Keratinocyte (primary cell): ENCODE measurements at regions not wholly inside any gene's neighbourhood (a gene's known extent, or its start where the extent isn't known, plus 50 kb on each side); places are given as distances from the start of the nearest gene placed in this dataset.

Experiments used
- DNase-seq: peaks from one replicate; pipeline ENCODE4 v3.0.0-alpha.2; 2011; ENCODE audit warnings: low read depth, missing footprints, low spot score
- FAIRE-seq: peaks from 2 replicates; lab custom pipeline; 2011; peaks lifted over from hg19 to GRCh38; lab: Jason Lieb, UNC
- H2AFZ ChIP-seq: 2 replicates; pipeline ENCODE4 v1.6.0; 2012; ENCODE audit warnings: low read length, control low read depth, inconsistent platforms; ENCODE audit not compliant: control insufficient read depth
- H3K27ac ChIP-seq: 2 replicates; pipeline ENCODE4 v1.5.1; 2011; ENCODE audit warnings: low read length; ENCODE audit not compliant: control insufficient read depth, insufficient read depth
- H3K27me3 ChIP-seq: 3 replicates; pipeline ENCODE4 v1.6.0; 2011; ENCODE audit warnings: low read length; ENCODE audit not compliant: control insufficient read depth, insufficient read depth; ENCODE audit errors: extremely low read depth
- H3K36me3 ChIP-seq, 2 experiments: 2 replicates in 1 of 2; 3 replicates in 1 of 2; pipeline ENCODE4 v1.5.1; 2011; ENCODE audit warnings: low read length in 2 of 2, mild to moderate bottlenecking in 1 of 2; ENCODE audit not compliant: control insufficient read depth in 2 of 2, insufficient read depth in 2 of 2; ENCODE audit errors: extremely low read depth in 1 of 2
- H3K4me1 ChIP-seq: 3 replicates; pipeline ENCODE4 v1.5.1; 2011; ENCODE audit warnings: low read length; ENCODE audit not compliant: control insufficient read depth, insufficient read depth; ENCODE audit errors: extremely low read depth
- H3K4me2 ChIP-seq: 3 replicates; pipeline ENCODE4 v1.6.0; 2011; ENCODE audit warnings: low read depth, low read length; ENCODE audit not compliant: control insufficient read depth, insufficient read depth; ENCODE audit errors: extremely low read depth
- H3K4me3 ChIP-seq, 3 experiments: fragments of 200-600 bp in 1 of 3; sonication (generic) in 1 of 3; 2 replicates in 2 of 3; 3 replicates in 1 of 3; pipeline ENCODE4 v1.5.1; 2011 to 2016; ENCODE audit warnings: low read length in 3 of 3, mild to moderate bottlenecking in 3 of 3, control low read depth in 2 of 3, inconsistent platforms in 1 of 3, low read depth in 1 of 3, mixed read lengths in 1 of 3, mixed run types in 1 of 3, moderate library complexity in 1 of 3; ENCODE audit not compliant: control insufficient read depth in 2 of 3, insufficient read depth in 2 of 3; ENCODE audit errors: extremely low read depth in 1 of 3
- H3K79me2 ChIP-seq: 2 replicates; pipeline ENCODE4 v1.6.0; 2012; ENCODE audit warnings: low read length; ENCODE audit not compliant: control insufficient read depth, insufficient read depth
- H3K9ac ChIP-seq: 3 replicates; pipeline ENCODE4 v1.6.0; 2011; ENCODE audit warnings: low read length; ENCODE audit not compliant: control insufficient read depth, insufficient read depth; ENCODE audit errors: extremely low read depth
- H3K9me1 ChIP-seq: 3 replicates; pipeline ENCODE4 v1.6.0; 2011; ENCODE audit warnings: low read length; ENCODE audit not compliant: control insufficient read depth, insufficient read depth; ENCODE audit errors: extremely low read depth
- H3K9me3 ChIP-seq: 2 replicates; pipeline ENCODE4 v1.5.1; 2012; ENCODE audit warnings: low read depth, low read length; ENCODE audit not compliant: control insufficient read depth
- H4K20me1 ChIP-seq: 3 replicates; pipeline ENCODE4 v1.6.0; 2011; ENCODE audit warnings: low read length; ENCODE audit not compliant: control insufficient read depth, insufficient read depth; ENCODE audit errors: extremely low read depth
- CTCF ChIP-seq, 3 experiments: IDR thresholded peaks in 1 of 3; conservative IDR thresholded peaks in 1 of 3; optimal IDR thresholded peaks in 1 of 3; 2 replicates in 2 of 3; 3 replicates in 1 of 3; pipeline versions ENCODE3 to v1.5.1; 2011; ENCODE audit warnings: low read length in 3 of 3, mild to moderate bottlenecking in 3 of 3, moderate library complexity in 2 of 3, control low read depth in 1 of 3, inconsistent platforms in 1 of 3; ENCODE audit not compliant: insufficient read depth in 2 of 3; ENCODE audit errors: extremely low read depth in 1 of 3
- EZH2 ChIP-seq: IDR thresholded peaks from one replicate; pipeline ENCODE4 v1.6.1; 2012; ENCODE audit warnings: inconsistent platforms, mild to moderate bottlenecking, low read length, moderate library complexity
- dilution Hi-C: fragments of 300-500 bp; cut with MboI; formaldehyde crosslinking; loops from one replicate; pipeline ENCODE4 v1.7.0; 2020; ENCODE audit warnings: low sequenced_read_pairs; ENCODE audit not compliant: extremely low pct_ligation_motif_present

GRCh38 chr3:76871655-76872054 is 168.2 kb upstream of the ROBO2 start:
- FAIRE-seq = no peak
- no peak overlapping the region for H3K27ac ChIP-seq
- H3K4me2 ChIP-seq = no peak overlapping the region
- no peaks in the 10 kb centered on the region for H3K36me3 ChIP-seq
- no peaks in the 10 kb centered on the region for H3K79me2 ChIP-seq
- H3K4me3 ChIP-seq = no peak overlapping the region
- H3K4me1 ChIP-seq = no peaks in the 10 kb centered on the region
- DNase-seq = no peak
- no peak overlapping the region for H2AFZ ChIP-seq
- H3K9me1 ChIP-seq = no peaks in the 10 kb centered on the region
- no peaks in the 10 kb centered on the region for H3K9me3 ChIP-seq
- H3K27me3 ChIP-seq = no peaks in the 10 kb centered on the region
- dilution Hi-C loops = no loop called here
- TF ChIP-seq EZH2 (no peak), CTCF (optimal IDR thresholded peaks at IDR 0.05 in 1 of 3, IDR thresholded peaks at IDR 0.05 in 1 of 3, conservative IDR thresholded peaks at IDR 0.05 in 1 of 3; ENCODE audit: extremely low read depth in 1 of 3, insufficient read depth in 2 of 3, low read length in 3 of 3) (no peak)
- no peaks in the 10 kb centered on the region for H4K20me1 ChIP-seq
- no peak overlapping the region for H3K9ac ChIP-seq

GRCh38 chr3:76872999-76873398 is 166.9 kb upstream of the ROBO2 start:
- Histone ChIP-seq H3K36me3 (no peaks in the 10 kb centered on the region), H3K9me1 (no peaks in the 10 kb centered on the region), H3K4me1 (no peaks in the 10 kb centered on the region), H3K27me3 (no peaks in the 10 kb centered on the region), H3K9me3 (no peaks in the 10 kb centered on the region), H4K20me1 (no peaks in the 10 kb centered on the region), H3K4me3 (no peak overlapping the region), H3K27ac (no peak overlapping the region), H2AFZ (no peak overlapping the region), H3K79me2 (no peaks in the 10 kb centered on the region), H3K4me2 (no peak overlapping the region), H3K9ac (no peak overlapping the region)
- no peak for DNase-seq
- no peak for FAIRE-seq
- dilution Hi-C loops = no loop called here
- no peak for TF ChIP-seq EZH2
- no peak for TF ChIP-seq CTCF (optimal IDR thresholded peaks at IDR 0.05 in 1 of 3, IDR thresholded peaks at IDR 0.05 in 1 of 3, conservative IDR thresholded peaks at IDR 0.05 in 1 of 3; ENCODE audit: extremely low read depth in 1 of 3, insufficient read depth in 2 of 3, low read length in 3 of 3)
